Stomach smooth muscle (tissue), 2 donors: ENCODE measurements at regions not wholly inside any gene's neighbourhood (a gene's known extent, or its start where the extent isn't known, plus 50 kb on each side); places are given as distances from the start of the nearest gene placed in this dataset.
"Not testable (repeated sequence)": the region's sequence is repeated elsewhere in the genome, so short reads cannot be mapped to it uniquely, and the experiment has no call there.

ENCODE experiments used
- H3K27ac ChIP-seq: one replicate; pipeline ENCODE4 v1.7.0; 2013; ENCODE audit warnings: mild to moderate bottlenecking, low read length, inconsistent platforms
- H3K27me3 ChIP-seq, 2 donors: one replicate each; pipeline ENCODE4 v1.7.0; 2013; ENCODE audit warnings: low read length in 2 of 2; ENCODE audit not compliant: insufficient read depth in 2 of 2, control insufficient read depth in 1 of 2
- H3K36me3 ChIP-seq, 2 donors: one replicate each; pipeline ENCODE4 v1.7.0; 2013; ENCODE audit warnings: low read length in 2 of 2; ENCODE audit not compliant: control insufficient read depth in 2 of 2, insufficient read depth in 2 of 2
- H3K4me1 ChIP-seq: one replicate; pipeline ENCODE4 v1.7.0; 2013; ENCODE audit warnings: low read length; ENCODE audit not compliant: control insufficient read depth, insufficient read depth
- H3K4me3 ChIP-seq, 2 donors: one replicate each; pipeline ENCODE4 v1.7.0; 2013; ENCODE audit warnings: low read length in 2 of 2
- H3K9ac ChIP-seq, 2 donors: one replicate each; pipeline ENCODE4 v1.7.0; 2013; ENCODE audit warnings: low read length in 2 of 2, mild to moderate bottlenecking in 1 of 2
- H3K9me3 ChIP-seq, 2 donors: one replicate each; pipeline ENCODE4 v1.7.0; 2013; ENCODE audit warnings: low read length in 2 of 2; ENCODE audit not compliant: control insufficient read depth in 2 of 2
- donor health status: healthy.
- donor health status: Pancreatic carcinoma.

- no peaks in the 10 kb centered on the region for H3K27me3 ChIP-seq
- peaks cover 4% of the 10 kb centered on the region for H3K4me1 ChIP-seq
- no peaks in the 10 kb centered on the region for H3K36me3 ChIP-seq
- no peak overlapping the region for H3K4me3 ChIP-seq
- no peak overlapping the region for H3K27ac ChIP-seq
- H3K9me3 ChIP-seq, result peaks cover 3 to 8% of the 10 kb centered on the region in 2 donors
- H3K9ac ChIP-seq, result no peak overlapping the region
Observed at GRCh38 chr1:59194621-59195020, 102.3 kb upstream of the FGGY start.

GRCh38 chr1:59195151-59195550, 101.7 kb upstream of the FGGY start:
- H3K9ac ChIP-seq, result no peak overlapping the region
- H3K27me3 ChIP-seq, result no peaks in the 10 kb centered on the region
- H3K36me3 ChIP-seq, result no peaks in the 10 kb centered on the region
- H3K9me3 ChIP-seq, result peaks cover 3 to 8% of the 10 kb centered on the region in 2 donors
- H3K4me1 ChIP-seq, result peaks cover 4% of the 10 kb centered on the region
- no peak overlapping the region for H3K4me3 ChIP-seq
- no peak overlapping the region for H3K27ac ChIP-seq

DNA sequence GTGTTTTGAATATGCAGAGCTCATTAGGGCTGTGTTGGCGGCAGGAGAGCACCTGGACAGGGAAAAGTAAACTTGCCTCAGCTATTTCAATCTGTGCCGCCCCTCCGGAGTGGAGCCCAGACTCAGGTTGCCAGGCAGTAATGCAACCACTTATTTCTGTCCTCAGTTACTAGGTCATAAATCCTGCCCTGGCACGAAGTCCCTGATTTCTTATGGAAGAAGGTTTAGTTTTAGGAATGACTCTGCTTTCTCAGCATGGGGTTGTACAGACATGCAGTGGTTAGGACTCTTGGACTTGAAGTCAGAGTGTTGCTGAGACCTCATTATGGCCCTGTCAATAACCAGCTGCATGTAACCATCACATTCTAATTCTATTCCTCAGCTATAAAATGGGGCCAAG, 98.3 kb upstream of the FGGY start:
- peaks cover 7% of the 10 kb centered on the region for H3K4me1 ChIP-seq
- H3K27me3 ChIP-seq, result no peaks in the 10 kb centered on the region
- peak overlapping the region; percentile 11 for H3K27ac ChIP-seq
- no peak overlapping the region for H3K4me3 ChIP-seq
- peaks cover under 1 to 1% of the 10 kb centered on the region in 2 donors for H3K9me3 ChIP-seq
- H3K36me3 ChIP-seq, result no peaks in the 10 kb centered on the region
- no peak overlapping the region for H3K9ac ChIP-seq

GRCh38 chr1:59199147-59199546, 97.7 kb upstream of the FGGY start:
- H3K9me3 ChIP-seq, result no peaks in the 10 kb centered on the region
- no peaks in the 10 kb centered on the region for H3K27me3 ChIP-seq
- H3K36me3 ChIP-seq, result no peaks in the 10 kb centered on the region
- no peak overlapping the region for H3K9ac ChIP-seq
- H3K27ac ChIP-seq, result no peak overlapping the region
- H3K4me1 ChIP-seq, result peaks cover 10% of the 10 kb centered on the region
- no peak overlapping the region for H3K4me3 ChIP-seq

DNA sequence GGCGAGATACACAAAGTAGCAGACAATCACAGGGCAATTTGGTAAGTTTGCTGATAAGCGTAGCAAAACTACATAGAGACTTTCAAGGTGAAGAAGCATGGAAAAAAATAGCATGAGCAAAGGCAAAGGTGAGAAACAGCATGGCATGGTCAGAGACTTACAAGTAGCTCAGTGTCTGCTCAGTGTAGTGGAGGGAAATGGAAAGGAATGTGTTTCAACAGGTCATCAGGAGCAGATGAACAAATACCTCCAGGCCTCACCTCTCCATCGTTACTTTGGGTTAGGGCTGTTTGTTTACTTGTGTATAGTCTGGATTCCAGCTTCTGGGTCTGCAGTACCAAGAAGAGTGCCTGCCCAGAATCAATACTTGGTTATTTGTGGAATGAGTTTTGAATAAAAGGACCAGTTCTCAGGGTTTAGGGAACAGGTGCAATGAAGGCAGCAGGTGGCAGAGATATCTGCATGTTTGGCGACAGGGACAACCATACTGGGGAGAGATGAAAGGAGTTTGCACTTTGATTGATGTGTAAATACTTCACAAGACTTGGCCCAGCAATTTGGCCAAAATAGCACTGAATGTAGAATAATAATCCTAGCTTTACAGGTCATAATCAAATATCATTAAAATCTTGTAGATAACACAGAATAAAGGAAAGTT, 97.0 kb upstream of the FGGY start:
- H3K36me3 ChIP-seq, result no peaks in the 10 kb centered on the region
- H3K27me3 ChIP-seq, result no peaks in the 10 kb centered on the region
- H3K9me3 ChIP-seq, result peaks cover 0 to 3% of the 10 kb centered on the region in 2 donors
- H3K4me1 ChIP-seq, result peaks cover 10% of the 10 kb centered on the region
- no peak overlapping the region for H3K4me3 ChIP-seq
- no peak overlapping the region for H3K9ac ChIP-seq
- no peak overlapping the region for H3K27ac ChIP-seq

- H3K27me3 ChIP-seq, result no peaks in the 10 kb centered on the region
- H3K27ac ChIP-seq, result no peak overlapping the region
- no peak overlapping the region for H3K4me3 ChIP-seq
- no peak overlapping the region for H3K9ac ChIP-seq
- peaks cover 0 to 3% of the 10 kb centered on the region in 2 donors for H3K9me3 ChIP-seq
- no peaks in the 10 kb centered on the region for H3K36me3 ChIP-seq
- H3K4me1 ChIP-seq, result peaks cover 10% of the 10 kb centered on the region
Observed at GRCh38 chr1:59201341-59201740, 95.6 kb upstream of the FGGY start.

- Histone ChIP-seq H3K9me3 (peaks cover 0 to 3% of the 10 kb centered on the region in 2 donors), H3K27ac (no peak overlapping the region), H3K4me1 (peaks cover 10% of the 10 kb centered on the region), H3K4me3 (no peak overlapping the region), H3K27me3 (no peaks in the 10 kb centered on the region), H3K9ac (no peak overlapping the region), H3K36me3 (no peaks in the 10 kb centered on the region)
Observed at GRCh38 chr1:59202455-59202854, 94.4 kb upstream of the FGGY start.

- Histone ChIP-seq H3K4me1 (peaks cover 6% of the 10 kb centered on the region), H3K9me3 (peaks cover 0 to 3% of the 10 kb centered on the region in 2 donors), H3K36me3 (no peaks in the 10 kb centered on the region), H3K27me3 (no peaks in the 10 kb centered on the region), H3K27ac (no peak overlapping the region), H3K4me3 (no peak overlapping the region), H3K9ac (no peak overlapping the region)
Observed at GRCh38 chr1:59204001-59204400, 92.9 kb upstream of the FGGY start.

GRCh38 chr1:59206616-59207015, 90.3 kb upstream of the FGGY start:
- not testable (repeated sequence) for H3K4me1 ChIP-seq, H3K36me3 ChIP-seq, H3K27ac ChIP-seq, H3K9me3 ChIP-seq, H3K4me3 ChIP-seq, H3K27me3 ChIP-seq, H3K9ac ChIP-seq

DNA sequence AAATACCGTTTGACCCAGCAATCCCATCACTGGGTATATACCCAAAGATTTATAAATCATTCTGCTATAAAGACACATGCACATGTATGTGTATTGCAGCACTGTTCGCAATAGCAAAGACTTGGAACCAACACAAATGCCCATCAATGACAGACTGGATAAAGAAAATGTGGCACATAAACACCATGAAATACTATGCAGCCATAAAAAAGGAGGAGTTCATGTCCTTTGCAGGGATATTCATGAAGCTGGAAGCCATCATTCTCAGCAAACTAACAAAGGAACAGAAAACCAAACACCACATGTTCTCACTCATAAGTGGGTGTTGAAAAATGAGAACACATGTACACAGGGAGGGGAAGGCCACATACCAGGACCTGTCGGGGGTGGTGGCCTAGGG, 86.5 kb upstream of the FGGY start:
- not testable (repeated sequence) for H3K9ac ChIP-seq, H3K36me3 ChIP-seq, H3K4me1 ChIP-seq, H3K27ac ChIP-seq, H3K9me3 ChIP-seq, H3K4me3 ChIP-seq, H3K27me3 ChIP-seq

GRCh38 chr1:59212706-59213105, 84.2 kb upstream of the FGGY start:
- no peak overlapping the region for H3K27ac ChIP-seq

More at GRCh38 chr1:59212706-59213105, 84.2 kb upstream of the FGGY start:
- Histone ChIP-seq H3K9ac (no peak overlapping the region), H3K27me3 (no peaks in the 10 kb centered on the region), H3K9me3 (peaks cover 0 to 4% of the 10 kb centered on the region in 2 donors), H3K4me3 (no peak overlapping the region), H3K4me1 (no peaks in the 10 kb centered on the region), H3K36me3 (no peaks in the 10 kb centered on the region)
